Tibial nerve (tissue), 4 donors: ENCODE measurements at regions not wholly inside any gene's neighbourhood (a gene's known extent, or its start where the extent isn't known, plus 50 kb on each side); places are given as distances from the start of the nearest gene placed in this dataset.

Source experiments
- EP300 ChIP-seq, 2 donors: sonication (generic); formaldehyde crosslinking; IDR thresholded peaks; one replicate each; pipeline ENCODE4 v1.6.1; 2017; ENCODE audit warnings: antibody characterized with exemption in 2 of 2, mild to moderate bottlenecking in 1 of 2
- POLR2A ChIP-seq, 2 donors: fragments of 450-650 bp; IDR thresholded peaks; one replicate each; pipeline ENCODE4 v1.6.1; 2017; ENCODE audit warnings: antibody characterized with exemption in 2 of 2, mild to moderate bottlenecking in 2 of 2, moderate library complexity in 2 of 2
- TF ChIP-seq, protein P1 (sequence below), 5 experiments: fragments of 200-600 bp in 3 of 5; fragments of 450-650 bp in 2 of 5; sonication (generic) in 3 of 5; IDR thresholded peaks; one replicate each; pipeline ENCODE4 v1.5.1; 2016 to 2019; ENCODE audit warnings: antibody characterized with exemption in 5 of 5, mild to moderate bottlenecking in 3 of 5, moderate library complexity in 2 of 5

DNA sequence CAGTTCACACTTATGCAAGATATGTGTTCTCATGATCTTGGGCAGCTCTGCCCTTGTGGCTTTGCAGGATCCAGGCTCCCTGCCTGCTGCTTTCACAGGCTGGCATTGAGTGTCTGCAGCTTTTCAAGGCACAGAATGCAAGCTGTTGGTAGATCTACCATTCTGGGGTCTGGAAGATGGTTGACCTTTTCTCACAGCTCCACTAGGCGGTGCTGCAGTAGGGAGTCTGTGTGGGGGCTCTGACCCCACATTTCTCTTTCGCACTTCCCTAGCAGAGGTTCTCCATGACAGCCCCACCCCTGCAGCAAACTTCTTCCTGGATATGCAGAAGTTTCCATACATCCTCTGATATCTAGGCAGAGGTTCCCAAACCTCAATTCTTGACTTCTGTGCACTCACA, 500.5 kb downstream of the BRINP3 start:
- TF ChIP-seq, protein P1, sequence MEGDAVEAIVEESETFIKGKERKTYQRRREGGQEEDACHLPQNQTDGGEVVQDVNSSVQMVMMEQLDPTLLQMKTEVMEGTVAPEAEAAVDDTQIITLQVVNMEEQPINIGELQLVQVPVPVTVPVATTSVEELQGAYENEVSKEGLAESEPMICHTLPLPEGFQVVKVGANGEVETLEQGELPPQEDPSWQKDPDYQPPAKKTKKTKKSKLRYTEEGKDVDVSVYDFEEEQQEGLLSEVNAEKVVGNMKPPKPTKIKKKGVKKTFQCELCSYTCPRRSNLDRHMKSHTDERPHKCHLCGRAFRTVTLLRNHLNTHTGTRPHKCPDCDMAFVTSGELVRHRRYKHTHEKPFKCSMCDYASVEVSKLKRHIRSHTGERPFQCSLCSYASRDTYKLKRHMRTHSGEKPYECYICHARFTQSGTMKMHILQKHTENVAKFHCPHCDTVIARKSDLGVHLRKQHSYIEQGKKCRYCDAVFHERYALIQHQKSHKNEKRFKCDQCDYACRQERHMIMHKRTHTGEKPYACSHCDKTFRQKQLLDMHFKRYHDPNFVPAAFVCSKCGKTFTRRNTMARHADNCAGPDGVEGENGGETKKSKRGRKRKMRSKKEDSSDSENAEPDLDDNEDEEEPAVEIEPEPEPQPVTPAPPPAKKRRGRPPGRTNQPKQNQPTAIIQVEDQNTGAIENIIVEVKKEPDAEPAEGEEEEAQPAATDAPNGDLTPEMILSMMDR (IDR thresholded peaks at IDR 0.05): no peak
- TF ChIP-seq POLR2A (IDR thresholded peaks at IDR 0.05): no peak
- TF ChIP-seq EP300 (IDR thresholded peaks at IDR 0.05): no peak
